Activated CD8-positive, alpha-beta T cell treated with anti-CD3 and anti-CD28 coated beads for 36 hours (primary cell): ENCODE measurements at regions not wholly inside any gene's neighbourhood (a gene's known extent, or its start where the extent isn't known, plus 50 kb on each side); places are given as distances from the start of the nearest gene placed in this dataset.
A peak's percentile ranks its signal among the peaks of the same experiment; 100 is the strongest.

Experiments
- ATAC-seq: fragments of 200-7000 bp; cut with Tn5 transposase; one replicate; pipeline ENCODE4 v1.10.0; 2021; ENCODE audit warnings: mild to moderate bottlenecking, moderate library complexity
- CTCF ChIA-PET: fragments of 350-600 bp; sonication (Branson Sonifier 250); formaldehyde crosslinking; loops from one replicate; lab custom pipeline; 2021; ENCODE audit warnings: antibody characterized with exemption; lab: Charles Lee
- POLR2A ChIA-PET: fragments of 350-600 bp; sonication (Branson Sonifier 250); formaldehyde crosslinking; loops from one replicate; lab custom pipeline; 2021; ENCODE audit warnings: antibody characterized with exemption; lab: Charles Lee
- DNase-seq: peaks from one replicate; pipeline ENCODE4 v3.0.0-alpha.2; 2020
- H3K27ac Mint-ChIP-seq: one replicate; pipeline ENCODE4 v1.8.0; 2021; ENCODE audit warnings: mild to moderate bottlenecking, mixed read lengths
- H3K27me3 Mint-ChIP-seq: one replicate; pipeline ENCODE4 v1.8.0; 2021; ENCODE audit warnings: mixed read lengths
- H3K36me3 Mint-ChIP-seq: one replicate; pipeline ENCODE4 v1.8.0; 2021; ENCODE audit warnings: low read depth, mixed read lengths
- H3K4me1 Mint-ChIP-seq: one replicate; pipeline ENCODE4 v1.8.0; 2021; ENCODE audit warnings: low read depth, mixed read lengths
- H3K4me3 Mint-ChIP-seq: one replicate; pipeline ENCODE4 v1.8.0; 2021; ENCODE audit warnings: mild to moderate bottlenecking, moderate library complexity, mixed read lengths
- H3K9me3 Mint-ChIP-seq: one replicate; pipeline ENCODE4 v1.8.0; 2021; ENCODE audit warnings: mixed read lengths
- intact Hi-C: fragments of 100-400 bp; cut with micrococcal nuclease; formaldehyde crosslinking; loops from one replicate; pipeline ENCODE4 v1.10.0; 2022
- TF ChIP-seq, protein P1 (sequence below): fragments of 200-600 bp; IDR thresholded peaks from one replicate; pipeline ENCODE4 v1.8.0; 2022; ENCODE audit warnings: antibody characterized with exemption, mild to moderate bottlenecking

DNA sequence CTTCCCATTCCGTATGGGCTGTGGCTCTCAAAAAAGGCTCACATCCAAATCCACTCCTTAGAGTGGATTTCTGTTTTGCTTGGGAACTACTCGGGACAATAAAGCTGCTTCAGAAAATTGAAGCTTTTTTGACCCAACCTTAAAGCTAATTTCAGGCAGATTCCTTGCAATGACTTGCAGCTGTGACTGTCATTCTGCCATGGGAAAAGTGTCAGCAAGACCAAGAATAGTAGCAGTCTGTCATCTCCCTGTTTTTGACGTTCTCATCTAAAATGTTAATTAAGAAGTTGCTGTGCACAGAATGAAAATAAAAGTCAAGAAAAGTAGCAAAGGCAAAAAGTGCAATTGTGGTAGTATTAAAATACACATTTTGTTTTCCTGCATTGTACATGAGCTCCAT lies 304.7 kb downstream of the COG6 start:
- Mint-ChIP-seq H3K36me3 (no peaks in the 10 kb centered on the region), H3K27ac (no peak overlapping the region), H3K9me3 (peaks cover 1% of the 10 kb centered on the region), H3K4me3 (no peak overlapping the region), H3K4me1 (peaks cover 43% of the 10 kb centered on the region), H3K27me3 (no peaks in the 10 kb centered on the region)
- TF ChIP-seq, protein P1, sequence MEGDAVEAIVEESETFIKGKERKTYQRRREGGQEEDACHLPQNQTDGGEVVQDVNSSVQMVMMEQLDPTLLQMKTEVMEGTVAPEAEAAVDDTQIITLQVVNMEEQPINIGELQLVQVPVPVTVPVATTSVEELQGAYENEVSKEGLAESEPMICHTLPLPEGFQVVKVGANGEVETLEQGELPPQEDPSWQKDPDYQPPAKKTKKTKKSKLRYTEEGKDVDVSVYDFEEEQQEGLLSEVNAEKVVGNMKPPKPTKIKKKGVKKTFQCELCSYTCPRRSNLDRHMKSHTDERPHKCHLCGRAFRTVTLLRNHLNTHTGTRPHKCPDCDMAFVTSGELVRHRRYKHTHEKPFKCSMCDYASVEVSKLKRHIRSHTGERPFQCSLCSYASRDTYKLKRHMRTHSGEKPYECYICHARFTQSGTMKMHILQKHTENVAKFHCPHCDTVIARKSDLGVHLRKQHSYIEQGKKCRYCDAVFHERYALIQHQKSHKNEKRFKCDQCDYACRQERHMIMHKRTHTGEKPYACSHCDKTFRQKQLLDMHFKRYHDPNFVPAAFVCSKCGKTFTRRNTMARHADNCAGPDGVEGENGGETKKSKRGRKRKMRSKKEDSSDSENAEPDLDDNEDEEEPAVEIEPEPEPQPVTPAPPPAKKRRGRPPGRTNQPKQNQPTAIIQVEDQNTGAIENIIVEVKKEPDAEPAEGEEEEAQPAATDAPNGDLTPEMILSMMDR = no peak
- intact Hi-C loops = no loop called here
- POLR2A ChIA-PET = no interaction called here
- ATAC-seq (no peak), DNase-seq (no peak)
- CTCF ChIA-PET = interaction anchor here (1.0 to 5.0 kb wide), 2 partner anchors 14 to 17 kb away, joined by 3 to 31 read pairs; no protein-coding TSS in a partner anchor

DNA sequence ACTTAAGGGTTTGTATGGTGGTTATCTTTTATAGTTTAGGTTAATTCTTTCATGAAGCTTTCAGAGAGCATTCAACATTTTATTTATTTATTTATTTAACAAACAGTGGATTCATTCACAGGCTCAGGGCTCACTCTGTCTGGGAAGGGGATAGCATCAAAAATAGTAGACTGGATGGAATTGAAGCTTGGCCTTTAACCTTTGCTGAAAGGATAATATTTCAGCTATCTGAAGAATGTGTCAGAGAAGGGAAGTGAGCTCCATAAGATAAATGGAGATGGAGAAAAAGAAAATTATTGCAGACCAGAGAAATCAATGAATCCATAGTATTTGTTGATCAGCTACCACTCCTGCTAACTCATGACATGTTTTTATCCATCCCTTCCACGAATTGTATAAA lies 305.6 kb downstream of the COG6 start:
- TF ChIP-seq, protein P1 = no peak
- Mint-ChIP-seq H3K4me1 (peaks cover 35% of the 10 kb centered on the region), H3K36me3 (no peaks in the 10 kb centered on the region), H3K4me3 (no peak overlapping the region), H3K27me3 (no peaks in the 10 kb centered on the region), H3K9me3 (peaks cover 1% of the 10 kb centered on the region), H3K27ac (no peak overlapping the region)
- ChIA-PET CTCF (interaction anchor here (0.6 to 5.0 kb wide), 3 partner anchors 15 to 143 kb away, joined by 3 to 31 read pairs (median 3); no protein-coding TSS in a partner anchor), POLR2A (no interaction called here)
- ATAC-seq (no peak), DNase-seq (no peak)
- intact Hi-C loops = no loop called here

GRCh38 chr13:39963612-39964011 lies 308.1 kb downstream of the COG6 start:
- no peak overlapping the region for H3K27ac Mint-ChIP-seq
- H3K36me3 Mint-ChIP-seq = no peaks in the 10 kb centered on the region
- intact Hi-C loops = no loop called here
- ATAC-seq (peak; percentile 55), DNase-seq (peak; percentile 16)
- peaks cover 12% of the 10 kb centered on the region for H3K4me1 Mint-ChIP-seq
- no peak overlapping the region for H3K4me3 Mint-ChIP-seq
- ChIA-PET CTCF (interaction anchor here (5.0 kb wide), 1 partner anchor 21 kb away, joined by 31 read pairs; no protein-coding TSS in a partner anchor), POLR2A (no interaction called here)
- TF ChIP-seq, protein P1 = no peak
- H3K27me3 Mint-ChIP-seq = peaks cover 3% of the 10 kb centered on the region
- peaks cover 1% of the 10 kb centered on the region for H3K9me3 Mint-ChIP-seq

- intact Hi-C loops = no loop called here
- H3K36me3 Mint-ChIP-seq = no peaks in the 10 kb centered on the region
- POLR2A ChIA-PET = no interaction called here
Observed at GRCh38 chr13:39965309-39965708, 309.8 kb downstream of the COG6 start.

More at GRCh38 chr13:39965309-39965708, 309.8 kb downstream of the COG6 start:
- Mint-ChIP-seq H3K4me1 (peaks cover 4% of the 10 kb centered on the region), H3K4me3 (no peak overlapping the region), H3K27ac (no peak overlapping the region), H3K9me3 (no peaks in the 10 kb centered on the region), H3K27me3 (peaks cover 3% of the 10 kb centered on the region)
- CTCF ChIA-PET = interaction anchor here (0.7 to 2.7 kb wide), 3 partner anchors 23 to 718 kb away, joined by 3 to 10 read pairs (median 3); no protein-coding TSS in a partner anchor
- TF ChIP-seq, protein P1 = no peak
- ATAC-seq (no peak), DNase-seq (no peak)
